Endothelial cell of umbilical vein (primary cell): ENCODE measurements at regions not wholly inside any gene's neighbourhood (a gene's known extent, or its start where the extent isn't known, plus 50 kb on each side); places are given as distances from the start of the nearest gene placed in this dataset.

Experiments used
- BruUV-seq: library from RNA; stranded (reverse); fragments of 400-500 nt; replicated peaks from 2 replicates; lab custom pipeline; 2021; lab: Mats Ljungman, UMichigan
- CTCF ChIA-PET: fragments of 300-600, 350-600 bp; sonication (Branson Sonifier 250); formaldehyde crosslinking; loops from one replicate; lab custom pipeline; 2021; ENCODE audit warnings: antibody characterized with exemption, inconsistent platforms; lab: Charles Lee
- POLR2A ChIA-PET: fragments of 300-600, 350-600 bp; sonication (Branson Sonifier 250); formaldehyde crosslinking; loops from one replicate; lab custom pipeline; 2021; ENCODE audit warnings: antibody characterized with exemption, inconsistent platforms; lab: Charles Lee
- DNase-seq: peaks from one replicate; pipeline ENCODE4 v3.0.0-alpha.2; 2011; ENCODE audit warnings: low read depth, low spot score
- FAIRE-seq: peaks from 2 replicates; lab custom pipeline; 2011; peaks lifted over from hg19 to GRCh38; lab: Jason Lieb, UNC
- H2AFZ ChIP-seq: 2 replicates; pipeline ENCODE4 v1.6.0; 2012; ENCODE audit warnings: low read depth, low read length, control low read depth, inconsistent platforms
- H3K27ac ChIP-seq: 2 replicates; pipeline ENCODE4 v1.5.1; 2011; ENCODE audit warnings: low read depth, mild to moderate bottlenecking, control low read depth, low read length, moderate library complexity; ENCODE audit not compliant: insufficient read depth
- H3K27me3 ChIP-seq, 2 experiments: 2 replicates each; pipeline versions ENCODE4 v1.6.0 to v1.6.1; 2011; ENCODE audit warnings: low read length in 2 of 2, mixed read lengths in 1 of 2; ENCODE audit not compliant: control insufficient read depth in 2 of 2, insufficient read depth in 2 of 2
- H3K36me3 ChIP-seq, 2 experiments: 2 replicates in 1 of 2; 3 replicates in 1 of 2; pipeline ENCODE4 v1.5.1; 2011; ENCODE audit warnings: low read length in 2 of 2, mild to moderate bottlenecking in 1 of 2, moderate library complexity in 1 of 2; ENCODE audit not compliant: control insufficient read depth in 2 of 2, insufficient read depth in 2 of 2; ENCODE audit errors: extremely low read depth in 1 of 2
- H3K4me1 ChIP-seq: 3 replicates; pipeline ENCODE4 v1.5.1; 2011; ENCODE audit warnings: mild to moderate bottlenecking, low read length; ENCODE audit not compliant: control insufficient read depth, insufficient read depth; ENCODE audit errors: extremely low read depth
- H3K4me2 ChIP-seq: 2 replicates; pipeline ENCODE4 v1.6.1; 2011; ENCODE audit warnings: low read length, control low read depth, mixed read lengths; ENCODE audit not compliant: insufficient read depth
- H3K4me3 ChIP-seq, 3 experiments: fragments of 200-600 bp in 1 of 3; sonication (generic), shearing (Covaris generic) in 1 of 3; replicated peaks in 1 of 3; 2 replicates each; pipeline ENCODE4 v1.5.1; 2011 to 2016; ENCODE audit warnings: control low read depth in 3 of 3, low read length in 3 of 3, mild to moderate bottlenecking in 2 of 3, inconsistent platforms in 1 of 3, low read depth in 1 of 3, moderate library complexity in 1 of 3; ENCODE audit not compliant: insufficient read depth in 1 of 3
- H3K79me2 ChIP-seq: 2 replicates; pipeline ENCODE4 v1.6.0; 2012; ENCODE audit warnings: low read length, inconsistent platforms; ENCODE audit not compliant: control insufficient read depth, insufficient read depth
- H3K9ac ChIP-seq: replicated peaks from 2 replicates; pipeline ENCODE3; 2011; ENCODE audit warnings: low read length, control low read depth; ENCODE audit not compliant: insufficient read depth; ENCODE audit errors: extremely low read depth
- H3K9me1 ChIP-seq: replicated peaks from 3 replicates; pipeline ENCODE4 v1.6.0; 2011; ENCODE audit warnings: mild to moderate bottlenecking, low read length; ENCODE audit not compliant: control insufficient read depth, insufficient read depth; ENCODE audit errors: extremely low read depth
- H3K9me3 ChIP-seq: replicated peaks from 2 replicates; pipeline ENCODE4 v1.5.1; 2012; ENCODE audit warnings: low read length, inconsistent platforms; ENCODE audit not compliant: control insufficient read depth, insufficient read depth
- H4K20me1 ChIP-seq: replicated peaks from 2 replicates; pipeline ENCODE3; 2011; ENCODE audit warnings: mild to moderate bottlenecking, low read length; ENCODE audit not compliant: control insufficient read depth, insufficient read depth; ENCODE audit errors: extremely low read depth
- CTCF ChIP-seq, 2 donors: IDR thresholded peaks; 1 replicate in 1 of 2; 2 replicates in 1 of 2; pipeline ENCODE4 v1.5.1; 2011; ENCODE audit warnings: low read length in 2 of 2, mild to moderate bottlenecking in 2 of 2, moderate library complexity in 2 of 2, control low read depth in 1 of 2, inconsistent platforms in 1 of 2, low read depth in 1 of 2; ENCODE audit not compliant: insufficient read depth in 1 of 2; ENCODE audit errors: extremely low read depth in 1 of 2
- EZH2 ChIP-seq: IDR thresholded peaks from 2 replicates; pipeline ENCODE4 v1.6.1; 2012; ENCODE audit warnings: borderline replicate concordance, low read depth, mild to moderate bottlenecking, moderate library complexity, low read length, inconsistent platforms; ENCODE audit not compliant: severe bottlenecking
- FOS ChIP-seq: IDR thresholded peaks from 2 replicates; pipeline ENCODE4 v1.6.1; 2011; ENCODE audit warnings: mild to moderate bottlenecking, low read length, moderate library complexity, borderline replicate concordance; ENCODE audit not compliant: insufficient read depth
- GATA2 ChIP-seq: IDR thresholded peaks from 2 replicates; pipeline ENCODE4 v1.7.0; 2011; ENCODE audit warnings: low read depth, mild to moderate bottlenecking, moderate library complexity, mixed read lengths, low read length; ENCODE audit not compliant: insufficient read length, insufficient read depth
- JUN ChIP-seq: IDR thresholded peaks from 2 replicates; pipeline ENCODE4 v1.6.1; 2011; ENCODE audit warnings: borderline replicate concordance, low read depth; ENCODE audit not compliant: insufficient read length, insufficient read depth
- MAX ChIP-seq: IDR thresholded peaks from 2 replicates; pipeline ENCODE4 v1.6.1; 2011; ENCODE audit not compliant: insufficient read depth, insufficient read length
- MYC ChIP-seq: IDR thresholded peaks from one replicate; pipeline ENCODE4 v1.6.1; 2011; ENCODE audit warnings: mild to moderate bottlenecking, low read depth, low read length
- dilution Hi-C: fragments of 300-500 bp; cut with MboI; formaldehyde crosslinking; loops from one replicate; pipeline ENCODE4 v1.15.0; 2019; ENCODE audit warnings: low sequenced_read_pairs; ENCODE audit not compliant: extremely low pct_ligation_motif_present
- intact Hi-C: fragments of 100-400 bp; cut with micrococcal nuclease; formaldehyde crosslinking; loops from one replicate; pipeline ENCODE4 v1.10.0; 2022

- FAIRE-seq (no peak), DNase-seq (no peak)
- TF ChIP-seq JUN (no peak), FOS (no peak), EZH2 (no peak)
- Histone ChIP-seq H3K36me3 (no peaks in the 10 kb centered on the region), H3K9ac (no peak overlapping the region), H2AFZ (no peak overlapping the region), H3K9me1 (no peaks in the 10 kb centered on the region), H3K9me3 (no peaks in the 10 kb centered on the region), H3K27me3 (peaks cover 0 to 2% of the 10 kb centered on the region in 2 experiments), H3K27ac (no peak overlapping the region), H4K20me1 (no peaks in the 10 kb centered on the region), H3K4me3 (no peak overlapping the region), H3K4me1 (no peaks in the 10 kb centered on the region), H3K79me2 (no peaks in the 10 kb centered on the region), H3K4me2 (no peak overlapping the region)
- POLR2A ChIA-PET: no interaction called here
- BruUV-seq: no TSS peak
- dilution Hi-C loops (no loop called here), intact Hi-C loops (no loop called here)
- CTCF ChIA-PET: no interaction called here
Observed at GRCh38 chr15:70195587-70196305, 98.0 kb upstream of the TLE3 start.

- CTCF ChIA-PET: no interaction called here
- H3K4me1 ChIP-seq: no peaks in the 10 kb centered on the region
- FAIRE-seq: no peak
Observed at GRCh38 chr15:70195171-70195570, 97.5 kb upstream of the TLE3 start.

More at GRCh38 chr15:70195171-70195570, 97.5 kb upstream of the TLE3 start:
- no TSS peak for BruUV-seq
- dilution Hi-C loops: no loop called here
- Histone ChIP-seq H3K4me3 (no peak overlapping the region), H3K36me3 (no peaks in the 10 kb centered on the region), H2AFZ (no peak overlapping the region), H3K27ac (no peak overlapping the region), H3K27me3 (peaks cover 0 to 2% of the 10 kb centered on the region in 2 experiments), H4K20me1 (no peaks in the 10 kb centered on the region), H3K9me3 (no peaks in the 10 kb centered on the region), H3K9ac (no peak overlapping the region), H3K9me1 (no peaks in the 10 kb centered on the region), H3K4me2 (no peak overlapping the region), H3K79me2 (no peaks in the 10 kb centered on the region)
- intact Hi-C loops: no loop called here
- no peak for TF ChIP-seq MAX
- no peak for TF ChIP-seq MYC
- no peak for TF ChIP-seq GATA2
- no peak for TF ChIP-seq CTCF (IDR thresholded peaks at IDR 0.05; ENCODE audit: extremely low read depth in 1 of 2, insufficient read depth in 1 of 2, low read depth in 1 of 2, low read length in 2 of 2)
- TF ChIP-seq JUN: no peak
- POLR2A ChIA-PET: no interaction called here
- DNase-seq: no peak
